ENCODE measurements at regions not wholly inside any gene's neighbourhood (a gene's known extent, or its start where the extent isn't known, plus 50 kb on each side); places are given as distances from the start of the nearest gene placed in this dataset.

- intact Hi-C loops (cut with DNase I), result no loop called here
- no peaks in the 10 kb centered on the region for H3K4me1 ChIP-seq
- no peak overlapping the region for H3K9ac ChIP-seq (ENCODE audit: low read depth in 2 of 2, low read length in 2 of 2)
- H3K36me3 ChIP-seq, result no peaks in the 10 kb centered on the region
- TF ChIP-seq CTCF (IDR thresholded peaks at IDR 0.05), result no peak
- no peak for DNase-seq
- H3K27ac ChIP-seq, result no peak overlapping the region
- no peaks in the 10 kb centered on the region for H3K27me3 ChIP-seq
- H3K9me3 ChIP-seq, result no peaks in the 10 kb centered on the region
- no peak overlapping the region for H3K4me3 ChIP-seq
These were observed 140.1 kb downstream of the MTX3 start for GRCh38 chr5:79850941-79851340.

- H3K4me3 ChIP-seq, result no peak overlapping the region
- no peaks in the 10 kb centered on the region for H3K4me1 ChIP-seq
- no peak for DNase-seq
- no peak overlapping the region for H3K27ac ChIP-seq
- no peak overlapping the region for H3K9ac ChIP-seq (ENCODE audit: low read depth in 2 of 2, low read length in 2 of 2)
- intact Hi-C loops (cut with DNase I), result no loop called here
- TF ChIP-seq CTCF (IDR thresholded peaks at IDR 0.05), result no peak
- H3K27me3 ChIP-seq, result no peaks in the 10 kb centered on the region
- no peaks in the 10 kb centered on the region for H3K9me3 ChIP-seq
- H3K36me3 ChIP-seq, result no peaks in the 10 kb centered on the region
These were observed 140.7 kb downstream of the MTX3 start for GRCh38 chr5:79850316-79850822.

GRCh38 chr5:79849486-79850315, 141.4 kb downstream of the MTX3 start:
- no peaks in the 10 kb centered on the region for H3K4me1 ChIP-seq
- H3K9me3 ChIP-seq, result no peaks in the 10 kb centered on the region
- no peak overlapping the region for H3K9ac ChIP-seq (ENCODE audit: low read depth in 2 of 2, low read length in 2 of 2)
- H3K27ac ChIP-seq, result no peak overlapping the region
- H3K4me3 ChIP-seq, result no peak overlapping the region
- no peak for TF ChIP-seq CTCF (IDR thresholded peaks at IDR 0.05)
- no peak for DNase-seq
- H3K27me3 ChIP-seq, result no peaks in the 10 kb centered on the region
- H3K36me3 ChIP-seq, result no peaks in the 10 kb centered on the region
- intact Hi-C loops (cut with DNase I), result no loop called here
